SK-MEL-5 (cell line): ENCODE measurements at regions not wholly inside any gene's neighbourhood (a gene's known extent, or its start where the extent isn't known, plus 50 kb on each side); places are given as distances from the start of the nearest gene placed in this dataset.

Experiments used
- DNase-seq: peaks from one replicate; pipeline ENCODE4 v3.0.0-alpha.2; 2016; ENCODE audit warnings: low read depth, low spot score
- in situ Hi-C: cut with HindIII; loops from 2 replicates; pipeline ENCODE4 v1.10.0; 2016; ENCODE audit warnings: low sequenced_read_pairs, high pct_unique_total_duplicates, low pct_unique_long_range_greater_than_20kb

DNA sequence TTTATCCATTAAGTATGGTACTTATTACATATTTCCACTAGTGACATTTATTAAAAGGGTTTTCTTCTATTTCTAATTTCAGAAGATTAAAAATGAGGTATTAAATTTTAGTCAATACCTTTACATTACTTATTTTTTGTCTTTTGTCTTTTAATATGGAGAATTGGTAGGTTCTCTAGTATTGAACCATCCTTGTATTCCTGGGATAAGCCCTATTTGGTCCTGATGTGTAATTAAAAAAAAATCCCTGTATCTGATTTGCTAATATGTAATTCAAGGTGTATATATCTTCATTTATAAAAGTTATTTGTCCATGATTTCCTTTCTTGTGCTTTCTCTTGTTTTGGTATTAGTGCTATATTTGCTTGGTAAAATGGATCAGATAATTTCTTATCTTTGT, 153.7 kb downstream of the TRMT11 start:
- in situ Hi-C loops = no loop called here
- no peak for DNase-seq

DNA sequence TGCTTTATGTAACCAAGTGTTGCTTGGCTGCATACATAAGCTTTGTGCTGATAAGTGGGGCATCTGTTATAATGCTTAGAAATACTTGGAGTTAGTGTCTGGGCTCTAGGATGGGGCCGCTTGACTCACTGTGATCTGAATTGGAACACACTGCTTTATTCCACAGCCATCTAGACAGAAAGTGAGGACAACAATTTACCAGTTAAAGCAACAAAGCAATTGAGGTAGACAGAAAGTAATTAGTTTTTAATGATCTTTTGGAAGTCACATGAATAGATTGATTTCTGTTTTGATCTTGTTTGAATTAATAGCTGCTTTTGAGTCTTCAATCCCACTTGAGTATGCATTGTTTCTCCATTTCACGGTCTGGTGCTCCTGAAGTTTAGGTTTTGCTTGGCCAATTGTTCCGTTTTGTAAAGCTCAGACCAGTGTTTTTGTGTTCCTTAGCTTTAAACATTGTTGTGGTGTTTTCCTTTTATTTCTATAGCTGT, 157.5 kb downstream of the TRMT11 start:
- DNase-seq = no peak
- in situ Hi-C loops = no loop called here

DNA sequence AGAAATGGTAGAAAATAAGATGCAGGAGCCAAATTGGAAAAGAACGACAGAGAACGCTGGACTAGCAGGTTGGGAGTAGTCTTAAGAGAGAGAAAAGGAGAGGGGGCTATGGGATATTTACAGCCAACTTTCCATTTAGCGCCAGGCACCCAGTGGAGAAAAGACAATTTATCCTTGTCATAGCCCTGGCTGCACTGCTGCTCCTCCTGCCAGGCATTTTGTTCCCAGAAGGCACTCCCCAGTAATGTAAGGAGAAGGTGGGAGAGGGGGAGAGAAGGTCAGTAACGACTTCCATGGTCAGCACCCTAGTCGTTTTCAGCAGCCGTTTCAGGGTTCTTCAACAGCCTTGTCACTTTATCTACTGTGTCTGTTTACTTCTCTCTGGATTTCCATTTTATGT, 159.0 kb downstream of the TRMT11 start:
- no peak for DNase-seq
- in situ Hi-C loops = no loop called here

DNA sequence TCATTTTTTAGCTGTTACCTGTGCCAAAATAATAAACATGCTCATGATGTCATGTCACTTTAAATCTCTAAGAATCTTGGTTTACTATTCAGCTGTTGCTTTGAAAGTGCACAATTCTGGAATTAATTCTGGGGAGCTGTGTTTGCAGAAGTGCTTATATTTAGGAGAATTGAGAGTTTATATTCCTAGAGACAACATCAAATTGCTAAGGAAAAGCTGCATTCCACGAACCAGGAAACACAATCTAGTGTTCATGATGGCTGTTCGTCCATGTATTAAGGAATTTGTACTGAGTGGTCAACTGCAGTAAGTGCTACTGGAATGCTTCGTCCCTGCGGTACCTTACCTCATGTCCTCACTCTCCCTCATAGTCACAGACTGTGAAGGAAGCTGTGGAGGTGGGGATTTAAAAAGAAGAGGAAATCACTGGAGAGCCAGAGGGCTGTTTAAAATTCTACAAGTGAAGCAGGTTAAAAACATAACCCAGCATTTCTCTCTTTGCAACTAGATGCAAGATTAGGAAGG, 161.0 kb downstream of the TRMT11 start:
- in situ Hi-C loops = no loop called here
- DNase-seq = no peak

DNA sequence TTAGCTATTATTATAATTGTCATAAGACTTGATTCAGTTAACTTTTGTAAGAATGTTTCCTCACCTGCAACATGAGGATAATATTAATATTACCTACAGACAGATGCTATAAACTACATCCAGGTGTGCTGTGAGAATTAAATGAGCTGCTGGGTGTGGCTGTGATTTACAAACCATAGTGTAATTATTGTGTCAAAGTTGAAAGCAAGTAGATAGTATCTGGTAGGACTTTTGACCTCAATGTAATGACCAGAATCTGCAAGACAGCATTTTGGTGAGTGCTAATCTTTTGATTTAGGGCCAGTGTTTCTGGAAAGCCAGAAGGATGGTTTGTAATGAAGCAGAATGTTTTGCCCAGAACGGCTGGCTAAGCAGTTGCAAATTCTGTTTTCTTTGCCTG, 162.5 kb downstream of the TRMT11 start:
- in situ Hi-C loops = no loop called here
- DNase-seq = no peak

DNA sequence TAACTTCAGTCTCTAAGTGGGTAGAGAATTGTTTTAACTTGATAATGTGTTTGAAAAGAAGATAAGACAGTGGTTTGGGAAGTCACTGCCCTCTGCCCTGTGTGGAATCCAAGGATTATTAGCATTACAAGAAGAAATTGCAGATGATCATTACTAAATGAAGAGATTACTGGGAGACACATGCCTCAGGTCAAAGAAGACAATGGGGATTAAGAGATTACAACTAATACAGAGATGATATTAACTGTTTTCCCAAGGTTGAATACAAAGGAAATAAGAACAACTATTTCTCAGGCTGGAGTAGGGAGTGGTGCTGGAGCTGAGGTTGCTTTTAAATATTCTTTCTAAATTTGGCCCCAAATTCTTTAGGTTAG, 166.0 kb downstream of the TRMT11 start:
- in situ Hi-C loops = no loop called here
- DNase-seq = no peak

DNA sequence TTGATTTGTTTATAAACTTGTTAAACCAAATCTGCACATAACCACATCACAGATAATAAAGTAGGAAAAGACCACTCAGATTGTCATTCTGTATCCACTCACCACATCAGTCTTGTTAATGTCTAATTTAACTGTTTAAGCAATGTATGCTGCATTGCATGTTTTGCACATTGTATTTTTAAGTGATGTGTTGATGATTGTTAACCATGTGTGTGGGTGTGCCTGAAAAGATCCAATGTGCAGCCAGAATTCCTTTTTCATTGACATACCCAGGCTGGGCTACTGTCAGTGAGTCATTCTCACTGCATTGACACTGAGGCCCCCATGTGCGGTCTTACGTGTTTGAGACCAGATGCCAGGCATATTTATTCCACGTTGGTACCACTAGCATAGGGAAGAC, 167.3 kb downstream of the TRMT11 start:
- DNase-seq = no peak
- in situ Hi-C loops = no loop called here

DNA sequence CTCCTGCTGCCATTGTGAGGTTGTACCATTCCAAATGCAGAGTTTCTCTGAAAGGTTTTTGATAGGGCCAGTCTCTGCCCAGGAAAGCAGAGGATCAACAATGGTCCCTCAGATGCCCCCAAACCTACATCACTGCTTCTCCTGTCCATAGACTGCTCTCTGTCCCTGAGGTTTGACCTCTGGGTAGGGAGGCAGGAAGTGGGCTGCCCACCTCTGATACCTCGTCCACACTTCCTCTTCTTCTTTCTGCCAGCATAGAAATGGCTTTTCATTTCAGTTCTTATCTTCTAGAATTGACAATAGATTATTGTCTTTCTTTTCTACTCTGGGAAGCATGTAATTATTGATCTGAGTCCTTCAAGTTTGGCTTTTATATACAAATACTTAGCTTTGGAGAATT, 170.6 kb downstream of the TRMT11 start:
- no peak for DNase-seq
- in situ Hi-C loops = no loop called here

DNA sequence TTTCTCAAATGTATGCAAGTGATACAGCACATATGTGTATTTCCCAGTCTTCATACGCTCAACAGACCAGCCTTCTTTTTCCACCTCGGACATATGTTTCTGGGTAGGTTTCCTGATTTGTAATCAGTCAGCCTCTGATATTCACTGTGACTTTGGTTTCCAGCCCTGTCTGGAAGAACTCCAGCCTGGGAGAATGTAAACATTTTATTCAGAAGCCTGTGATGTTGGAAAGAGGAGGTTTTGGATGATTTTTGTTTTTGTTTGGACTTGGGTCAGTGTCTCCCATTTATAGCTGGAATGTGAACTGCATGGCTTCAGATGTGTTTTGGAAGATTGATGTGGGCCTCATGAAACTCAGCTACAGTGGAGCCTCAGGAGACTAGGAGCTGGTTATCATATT, 172.2 kb upstream of the CENPW start:
- in situ Hi-C loops = no loop called here
- DNase-seq = no peak

DNA sequence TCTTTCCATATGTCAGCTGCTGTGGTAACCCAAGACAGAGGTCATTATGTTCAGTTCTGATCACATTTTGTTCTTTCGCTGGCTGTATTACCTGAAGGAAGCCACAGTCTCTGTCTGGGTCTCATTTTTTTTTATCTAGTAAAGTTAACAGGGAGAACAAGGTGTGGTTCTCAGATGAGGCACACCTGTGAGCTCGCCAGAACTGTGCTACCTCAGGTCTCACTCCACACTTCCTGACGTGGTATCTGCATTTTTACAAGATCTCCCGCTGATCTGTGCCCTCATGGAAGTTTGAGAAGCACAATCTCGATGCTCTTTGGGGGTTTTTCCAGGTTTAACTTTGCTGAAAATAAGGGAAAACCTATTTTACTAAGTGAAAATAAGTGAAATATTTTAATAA, 169.5 kb upstream of the CENPW start:
- DNase-seq = no peak
- in situ Hi-C loops = no loop called here

DNA sequence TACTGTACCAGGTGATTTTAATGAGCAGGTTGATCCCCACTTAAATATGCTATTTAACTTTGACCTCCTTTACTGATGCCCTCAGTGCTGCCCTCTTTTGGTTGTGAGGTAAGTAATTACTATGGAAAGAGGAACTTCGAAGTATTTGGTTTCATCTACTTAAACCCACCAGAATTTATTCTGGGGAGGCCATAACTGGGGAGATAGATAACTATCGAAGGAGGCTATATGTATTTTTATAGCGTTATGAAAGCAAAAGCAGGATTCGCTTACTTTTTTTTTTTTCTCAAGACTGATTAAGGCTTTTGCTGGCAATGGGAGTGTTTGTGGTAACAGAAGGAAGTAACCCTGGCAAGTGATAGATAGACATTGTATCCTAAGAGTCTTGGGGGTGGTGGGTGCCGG, 168.9 kb upstream of the CENPW start:
- in situ Hi-C loops = no loop called here
- DNase-seq = peak; percentile 57

DNA sequence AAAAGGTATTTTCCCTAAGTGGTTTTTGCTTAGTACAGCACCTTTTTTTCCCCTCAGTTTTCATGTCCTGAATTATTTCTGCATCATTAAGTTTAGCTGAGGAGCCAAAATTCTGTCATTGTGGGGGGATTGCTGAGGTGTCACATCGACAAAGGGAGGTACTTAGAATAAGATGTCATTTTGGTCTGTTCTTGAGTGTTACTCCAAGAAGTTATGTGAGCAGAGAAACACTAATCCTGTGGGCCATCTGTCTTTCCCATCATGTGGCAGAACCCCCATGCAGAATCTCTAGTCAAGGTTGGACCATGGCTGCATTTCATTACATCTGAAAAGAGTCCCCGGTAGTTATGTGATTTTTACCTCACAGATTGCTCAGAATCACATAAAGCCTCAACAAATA, 167.8 kb upstream of the CENPW start:
- in situ Hi-C loops = no loop called here

DNA sequence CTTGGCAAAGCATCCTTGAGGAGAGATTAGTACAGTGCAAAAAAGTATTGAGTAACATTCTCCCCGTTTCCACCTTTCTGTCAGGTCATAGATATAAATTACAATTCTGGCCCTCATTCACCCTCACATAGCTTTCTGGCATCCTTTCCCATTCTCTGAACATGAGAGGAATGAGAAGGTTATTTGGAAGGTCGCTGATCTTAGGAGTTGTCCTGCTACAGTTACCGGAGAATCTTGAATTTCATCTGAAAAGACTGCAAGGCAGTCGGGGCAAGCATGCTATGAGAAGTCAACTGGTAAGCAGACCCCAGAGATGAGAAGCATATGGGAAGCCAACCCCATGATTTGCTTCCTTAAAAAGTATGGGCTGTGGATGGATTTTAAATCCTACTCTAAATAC, 166.7 kb upstream of the CENPW start:
- in situ Hi-C loops = no loop called here
- no peak for DNase-seq

More for the DNA sequence above, 167.8 kb upstream of the CENPW start:
- DNase-seq = no peak

DNA sequence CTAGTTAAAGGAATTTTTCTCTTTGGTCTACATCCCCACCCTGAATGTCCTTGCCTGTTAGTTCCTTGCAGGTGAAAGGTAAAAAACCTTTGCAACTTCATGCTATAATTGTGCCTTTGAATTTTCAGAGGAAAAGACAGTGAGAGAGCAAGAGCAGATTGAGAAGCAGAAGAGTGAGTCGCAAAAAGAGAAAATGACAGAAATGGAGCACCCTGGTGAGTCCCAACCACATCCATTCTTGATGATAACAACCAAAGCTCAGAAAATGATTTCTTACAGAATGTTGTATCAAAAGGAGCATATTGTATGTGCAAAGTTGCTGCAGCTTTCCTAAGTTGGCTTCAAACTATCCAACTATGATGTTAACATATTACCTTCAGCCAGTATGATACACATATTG, 165.2 kb upstream of the CENPW start:
- no peak for DNase-seq
- in situ Hi-C loops = no loop called here

DNA sequence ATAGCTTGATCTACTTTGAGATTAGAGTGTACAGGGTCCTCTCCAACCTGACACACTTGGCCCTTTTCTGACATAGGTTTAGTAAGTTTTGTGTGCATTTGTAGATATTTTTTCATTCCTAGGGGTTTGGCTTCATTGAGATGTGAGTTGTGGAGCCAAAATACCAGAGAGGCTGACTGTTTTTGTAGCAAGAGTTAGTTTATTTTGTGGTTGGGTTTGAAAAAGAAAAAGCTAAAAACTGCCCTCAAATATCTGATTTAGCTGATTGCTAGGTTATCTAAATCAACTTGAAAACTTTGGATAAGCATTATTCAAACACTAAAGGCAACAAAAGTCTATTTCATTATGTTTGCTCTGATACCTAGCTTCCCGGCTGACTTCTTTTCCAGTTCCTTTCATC, 164.7 kb upstream of the CENPW start:
- in situ Hi-C loops = no loop called here
- DNase-seq = no peak

DNA sequence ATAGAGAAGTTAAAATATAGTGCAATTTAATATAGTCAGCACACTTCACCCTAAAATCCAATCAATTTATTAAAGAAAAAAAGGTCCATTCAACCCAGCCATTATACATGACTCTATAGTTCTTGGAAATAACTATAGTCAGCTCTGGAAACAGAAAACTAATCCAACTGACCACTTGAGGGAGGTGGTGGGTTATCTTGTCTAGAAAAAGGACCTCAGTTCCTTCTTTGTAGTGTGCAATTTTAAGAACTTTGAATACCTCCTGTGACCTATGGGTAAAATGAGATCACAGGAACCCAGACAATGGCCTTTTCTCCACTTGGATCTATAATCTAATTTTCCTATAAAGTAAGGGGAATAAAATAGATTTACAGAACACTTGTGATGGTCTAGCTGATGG, 163.6 kb upstream of the CENPW start:
- in situ Hi-C loops = no loop called here
- DNase-seq = peak; percentile 56

DNA sequence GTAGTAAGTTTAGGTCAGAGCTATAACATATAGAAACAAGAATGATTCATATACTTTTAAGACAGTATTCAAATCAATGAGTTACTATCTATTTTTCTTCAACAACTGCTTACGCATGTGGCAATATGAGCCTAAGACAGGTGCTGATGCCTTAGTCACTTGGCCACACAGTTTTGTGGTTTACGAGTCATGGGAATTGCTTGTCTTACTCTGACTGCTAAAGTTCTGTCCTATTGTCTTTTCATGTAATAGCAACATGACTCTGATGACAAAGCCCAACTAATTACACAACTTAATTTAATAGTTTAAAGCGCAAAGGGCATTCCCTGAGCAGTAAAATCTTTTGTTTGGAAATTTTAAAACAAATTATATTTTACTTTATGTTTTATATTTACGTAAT, 159.3 kb upstream of the CENPW start:
- DNase-seq = no peak
- in situ Hi-C loops = no loop called here

DNA sequence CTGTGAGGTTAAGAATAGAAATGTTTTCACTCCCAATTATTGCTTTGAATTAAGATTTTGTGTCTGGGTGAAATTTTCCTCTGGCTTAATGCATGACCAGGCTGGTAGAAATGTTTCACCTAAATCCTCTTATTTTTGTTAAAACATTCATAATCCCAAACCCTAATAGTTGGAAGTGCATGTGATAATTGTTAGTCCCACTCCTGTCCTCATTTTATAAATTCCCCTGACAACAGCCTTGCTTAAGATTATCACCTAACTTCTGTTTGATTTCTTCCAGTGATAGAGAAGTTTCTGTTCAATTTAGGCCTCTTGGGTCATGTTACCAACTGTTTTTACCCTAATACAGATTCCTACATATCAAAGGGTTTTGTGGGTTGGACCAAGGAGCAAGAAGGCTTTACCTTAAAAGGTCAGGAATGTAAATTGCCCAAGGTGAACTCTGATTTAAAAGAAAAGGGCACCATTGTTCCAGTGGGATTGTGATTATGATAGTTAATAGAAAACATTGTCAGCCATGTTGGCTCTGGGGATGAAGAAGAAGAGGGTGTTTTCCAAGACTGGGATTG, 158.7 kb upstream of the CENPW start:
- in situ Hi-C loops = no loop called here
- no peak for DNase-seq

DNA sequence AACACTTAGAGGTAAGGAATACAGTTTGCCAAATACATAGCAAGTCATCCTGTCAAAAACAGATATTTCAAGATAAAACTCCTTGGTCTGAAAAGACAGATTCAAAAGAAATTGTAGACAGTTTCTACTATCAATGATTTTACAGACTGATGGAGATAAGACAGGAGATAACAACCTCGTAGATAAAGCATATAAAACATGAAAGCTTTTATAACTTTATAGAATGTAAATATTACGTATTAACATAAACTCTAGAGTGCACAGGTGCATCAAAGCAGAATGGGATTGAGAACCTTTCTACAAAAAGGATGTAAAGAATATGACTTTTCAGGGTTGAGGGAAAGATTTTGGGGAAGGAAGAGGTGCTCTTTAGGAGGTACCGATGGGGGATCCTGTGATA, 158.0 kb upstream of the CENPW start:
- no peak for DNase-seq
- in situ Hi-C loops = no loop called here
